Iris pigment epithelial cell (primary cell): ENCODE measurements at regions not wholly inside any gene's neighbourhood (a gene's known extent, or its start where the extent isn't known, plus 50 kb on each side); places are given as distances from the start of the nearest gene placed in this dataset.
A peak's percentile ranks its signal among the peaks of the same experiment; 100 is the strongest.

Source experiments
- DNase-seq: peaks from one replicate; pipeline ENCODE4 v3.0.0-alpha.2; 2011; ENCODE audit warnings: low read depth

- DNase-seq, result no peak
Observed at GRCh38 chr12:89821896-89822295, 113.3 kb upstream of the ATP2B1 start.

DNA sequence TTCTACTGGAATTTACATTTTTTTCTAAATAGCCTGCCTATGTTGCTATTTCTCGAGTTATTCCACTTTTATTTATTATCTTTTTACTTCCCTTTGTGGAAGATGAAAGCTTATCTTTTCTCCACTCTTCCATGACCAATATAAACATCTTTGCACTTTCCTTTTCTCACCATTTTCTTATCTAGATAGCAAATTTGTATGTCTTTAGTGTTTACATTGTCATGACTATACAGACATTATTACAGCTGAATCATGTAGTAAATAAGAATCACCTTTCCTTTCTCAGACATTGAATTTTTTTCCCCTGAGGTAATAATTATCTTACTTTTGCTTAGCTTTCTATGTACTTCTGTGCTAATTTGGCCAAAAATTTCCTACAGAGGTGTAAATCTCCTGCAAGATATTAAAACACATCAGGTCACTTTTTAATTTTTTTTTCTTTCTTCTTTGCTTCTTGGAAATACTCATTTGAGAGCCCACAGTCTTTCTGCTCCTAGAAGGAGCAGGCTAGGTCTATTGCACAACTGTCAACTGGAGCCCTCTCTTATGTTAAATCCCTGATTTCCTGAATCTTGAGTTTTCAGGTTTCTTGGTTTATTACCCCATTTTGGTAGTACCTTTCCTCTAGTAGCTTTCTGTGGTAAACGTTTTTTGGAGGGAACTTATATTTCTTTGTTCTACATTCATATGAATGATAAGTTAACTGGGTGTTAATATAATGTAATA, 109.0 kb upstream of the ATP2B1 start:
- peak; percentile 57 for DNase-seq

GRCh38 chr12:89815225-89815624, 106.6 kb upstream of the ATP2B1 start:
- no peak for DNase-seq

DNA sequence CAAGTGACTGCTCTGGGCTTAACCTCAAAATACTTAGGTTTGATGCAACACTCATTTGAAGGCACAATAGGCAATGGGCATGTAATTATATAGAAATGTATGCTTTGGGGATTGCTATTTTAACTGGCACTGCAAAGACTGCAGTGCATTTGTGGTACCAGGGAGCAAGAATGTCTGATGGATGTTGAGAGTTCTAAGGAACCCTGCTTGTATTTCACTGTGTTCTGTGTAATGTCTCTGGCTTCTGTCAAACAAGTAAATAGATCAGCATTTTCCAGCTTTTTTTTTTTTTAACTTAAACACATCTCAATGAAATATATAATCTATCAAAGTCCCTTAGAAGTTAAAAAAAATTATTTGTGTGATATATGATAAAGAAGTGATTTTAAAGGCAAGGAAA, 94.8 kb upstream of the ATP2B1 start:
- no peak for DNase-seq

DNA sequence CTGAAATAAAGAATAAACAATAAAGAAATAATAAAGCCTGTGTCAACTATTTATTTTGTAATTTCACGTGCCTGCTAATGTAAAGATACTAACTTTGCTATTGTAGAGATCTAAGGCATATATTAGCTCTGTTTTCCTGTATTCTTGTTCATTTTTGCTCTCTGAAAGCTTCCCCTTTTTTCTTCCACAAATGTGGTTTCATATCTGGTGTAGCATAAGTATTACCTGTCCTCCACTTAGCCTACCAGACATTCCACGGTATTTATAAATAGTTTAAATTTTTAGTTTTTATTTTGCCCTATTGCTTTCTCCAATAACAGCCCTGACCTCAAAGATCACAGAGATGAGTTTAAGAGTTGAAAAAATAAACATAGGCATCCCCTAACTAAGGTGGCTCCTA, 92.6 kb upstream of the ATP2B1 start:
- no peak for DNase-seq

GRCh38 chr12:89800435-89800834, 91.8 kb upstream of the ATP2B1 start:
- DNase-seq, result peak; percentile 34

DNA sequence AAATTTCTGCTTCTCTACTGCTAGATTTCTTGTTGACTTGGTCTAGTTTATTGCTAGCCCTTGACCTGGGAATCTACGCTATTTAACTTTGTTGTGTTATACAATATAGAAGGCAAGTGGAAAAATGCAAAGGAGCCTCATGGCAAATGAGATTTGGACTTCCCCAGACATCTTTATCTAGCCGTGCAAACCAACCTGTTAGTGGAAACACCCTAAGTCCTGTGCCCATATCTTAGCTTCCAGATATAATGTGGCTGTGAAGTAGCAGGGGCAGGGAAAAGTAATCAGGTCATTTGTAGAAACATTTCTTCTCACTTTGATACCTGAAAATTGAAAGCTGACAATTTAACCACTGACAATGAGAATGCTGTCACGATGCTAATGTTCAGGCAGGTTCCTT, 90.7 kb upstream of the ATP2B1 start:
- DNase-seq, result no peak

DNA sequence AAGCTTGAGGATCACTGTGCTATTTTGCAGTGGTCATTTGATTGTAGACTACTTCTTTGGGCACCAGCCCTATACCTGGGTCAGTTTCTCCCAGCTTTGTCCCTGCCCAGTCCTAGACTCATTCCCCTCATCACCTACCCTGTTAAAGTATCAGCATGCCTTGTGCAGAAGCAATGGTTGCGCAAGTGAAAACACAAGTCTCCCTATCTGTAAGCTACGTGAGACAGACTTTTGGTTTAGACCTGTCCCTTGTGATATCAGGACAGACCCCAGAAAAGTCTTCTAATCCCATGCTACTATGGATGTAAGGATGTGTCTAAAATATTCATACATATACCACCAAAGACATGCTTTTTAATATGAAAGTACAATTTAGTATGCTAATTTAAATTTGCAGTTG, 88.8 kb upstream of the ATP2B1 start:
- no peak for DNase-seq

- DNase-seq, result no peak
Observed at GRCh38 chr12:89796798-89797382, 88.3 kb upstream of the ATP2B1 start.

DNA sequence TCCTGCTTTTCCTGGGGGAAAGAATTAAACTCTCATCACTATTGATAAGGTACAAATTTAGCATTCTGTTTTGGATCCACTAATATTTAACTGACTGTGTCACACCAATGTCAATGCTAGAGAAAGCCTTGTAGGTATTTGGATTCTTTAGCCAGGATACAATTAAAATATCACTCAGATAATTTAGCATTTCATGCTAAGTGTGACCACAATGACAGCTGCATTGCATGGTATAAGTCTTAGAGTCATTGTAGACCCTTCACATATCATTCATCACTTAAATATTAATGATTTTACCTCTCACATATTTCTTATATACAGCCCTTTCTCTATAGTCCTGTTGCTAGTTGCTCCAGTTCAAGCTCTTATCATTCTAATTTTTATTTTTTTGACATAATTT, 85.3 kb upstream of the ATP2B1 start:
- no peak for DNase-seq

DNA sequence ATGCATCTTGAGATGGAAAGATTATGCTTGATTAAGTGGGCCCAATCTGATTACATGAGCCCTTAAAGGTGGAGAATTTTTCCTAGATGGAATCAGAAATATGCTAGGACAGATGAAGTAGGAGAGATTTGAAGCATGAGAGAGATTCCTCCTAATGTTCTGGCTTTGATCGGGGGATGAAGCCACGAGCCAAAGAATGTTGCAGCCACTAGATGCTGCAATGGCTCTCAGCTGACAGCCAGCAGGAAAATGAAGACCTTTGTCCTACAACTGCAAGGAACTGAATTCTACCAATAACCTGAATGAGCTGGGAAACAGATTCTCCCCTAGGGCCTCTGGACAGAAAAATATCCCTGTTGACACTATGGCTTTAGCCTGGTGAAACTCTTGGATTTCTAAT, 82.6 kb upstream of the ATP2B1 start:
- DNase-seq, result no peak

- DNase-seq, result peak; percentile 28
Observed at GRCh38 chr12:89789862-89790261, 81.2 kb upstream of the ATP2B1 start.

DNA sequence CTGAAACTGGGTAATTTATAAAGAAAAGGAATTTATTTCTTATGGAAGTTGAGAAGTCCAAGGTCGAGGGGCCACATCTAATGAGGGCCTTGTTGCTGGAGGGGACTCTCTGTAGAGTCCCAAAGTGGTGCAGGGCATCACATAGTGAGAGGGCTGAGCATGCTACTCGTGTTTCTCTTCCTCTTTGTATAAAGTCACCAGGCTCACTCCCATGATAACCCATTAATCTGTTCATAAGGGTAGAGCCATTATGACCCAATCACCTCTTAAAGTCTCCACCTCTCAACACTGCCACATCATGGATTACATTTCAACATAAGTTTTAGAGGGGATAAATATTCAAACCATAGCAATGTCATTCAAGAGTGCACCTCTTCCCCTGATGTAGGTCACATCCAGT, 79.1 kb upstream of the ATP2B1 start:
- no peak for DNase-seq

DNA sequence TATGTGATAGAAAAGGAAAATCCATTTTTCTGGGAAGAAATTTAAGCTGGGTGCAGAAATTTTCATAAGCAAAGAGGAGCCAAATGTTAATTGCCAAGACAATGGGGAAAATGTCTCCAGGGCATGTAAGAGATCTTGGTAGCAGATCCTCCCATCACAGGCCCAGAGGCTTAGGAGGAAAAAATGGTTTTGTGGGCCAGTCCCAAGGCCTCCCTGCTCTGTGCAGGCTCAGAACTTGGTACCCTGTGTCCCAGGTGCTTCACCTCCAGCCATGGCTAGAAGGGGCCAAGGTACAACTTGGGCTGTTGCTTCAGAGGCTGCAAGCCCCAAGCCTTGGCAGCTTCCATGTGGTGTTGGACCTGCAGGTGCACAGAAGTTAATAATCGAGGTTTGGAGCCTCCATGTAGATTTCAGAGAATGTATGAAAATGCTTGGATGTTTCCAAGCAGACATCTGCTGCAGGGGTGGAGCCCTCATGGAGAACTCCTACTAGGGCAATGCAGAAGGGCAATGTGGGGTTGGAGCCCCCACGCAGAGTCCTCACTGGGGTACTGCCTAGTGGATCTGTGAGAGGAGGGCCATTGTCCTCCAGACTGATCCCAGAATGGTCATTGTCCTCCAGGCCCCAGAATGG, 77.7 kb upstream of the ATP2B1 start:
- no peak for DNase-seq

DNA sequence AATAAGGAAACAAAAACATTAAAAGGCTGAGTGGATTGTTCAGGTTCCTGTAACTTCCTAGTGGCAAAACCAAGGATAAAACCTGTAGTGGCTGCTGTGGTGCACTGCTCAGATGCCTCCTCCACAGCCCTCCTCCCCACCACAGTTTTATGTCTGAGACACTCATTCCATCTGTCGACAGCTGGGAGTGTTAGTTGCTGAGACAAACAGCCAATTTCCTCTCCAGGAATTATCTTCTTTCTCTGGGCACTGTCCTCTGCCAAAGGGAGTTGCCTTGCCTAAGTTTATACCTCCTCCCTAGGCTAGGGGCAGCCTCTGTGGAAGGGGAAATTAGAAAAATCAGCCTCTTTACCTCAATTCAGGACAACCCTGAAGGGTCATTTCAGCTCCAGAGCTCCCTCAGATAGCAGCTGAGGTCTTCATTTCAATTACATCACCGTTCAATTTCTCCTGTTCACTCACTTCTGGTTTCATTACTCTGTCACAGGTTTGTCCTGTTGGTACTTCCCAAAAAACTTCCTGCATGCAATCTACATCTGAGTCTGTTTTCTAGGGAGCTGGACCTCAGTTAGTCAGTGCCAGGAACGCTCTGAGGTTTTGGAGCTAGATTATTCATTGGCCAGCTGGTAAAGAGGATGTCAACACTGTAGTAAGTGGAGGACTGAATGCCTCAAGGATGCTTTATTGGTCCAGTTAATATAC, 74.9 kb upstream of the ATP2B1 start:
- peak; percentile 32 for DNase-seq

GRCh38 chr12:89782807-89783206, 74.2 kb upstream of the ATP2B1 start:
- DNase-seq, result peak; percentile 40

- DNase-seq, result peak; percentile 38
Observed at GRCh38 chr12:89781946-89782550, 73.4 kb upstream of the ATP2B1 start.

DNA sequence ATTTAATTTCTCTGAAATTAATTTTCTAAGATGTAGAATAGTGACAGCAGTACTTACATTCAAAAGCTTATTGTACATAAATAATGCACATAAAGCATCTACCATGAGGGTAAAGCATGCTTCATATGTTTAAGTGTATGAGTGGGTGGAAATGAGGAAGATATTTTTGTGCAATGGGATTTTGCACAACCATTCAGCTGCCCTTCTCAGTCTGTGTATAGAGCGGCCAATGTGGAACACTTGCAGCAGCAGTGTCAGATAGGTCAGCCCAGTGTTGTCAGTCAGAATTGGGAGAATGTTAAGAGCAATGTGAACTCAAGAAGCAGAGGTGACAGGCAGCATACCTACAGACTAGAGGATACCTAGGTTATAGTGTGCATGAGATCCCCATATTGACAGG, 72.5 kb upstream of the ATP2B1 start:
- DNase-seq, result no peak

- DNase-seq, result no peak
Observed at GRCh38 chr12:89779090-89779489, 70.5 kb upstream of the ATP2B1 start.

DNA sequence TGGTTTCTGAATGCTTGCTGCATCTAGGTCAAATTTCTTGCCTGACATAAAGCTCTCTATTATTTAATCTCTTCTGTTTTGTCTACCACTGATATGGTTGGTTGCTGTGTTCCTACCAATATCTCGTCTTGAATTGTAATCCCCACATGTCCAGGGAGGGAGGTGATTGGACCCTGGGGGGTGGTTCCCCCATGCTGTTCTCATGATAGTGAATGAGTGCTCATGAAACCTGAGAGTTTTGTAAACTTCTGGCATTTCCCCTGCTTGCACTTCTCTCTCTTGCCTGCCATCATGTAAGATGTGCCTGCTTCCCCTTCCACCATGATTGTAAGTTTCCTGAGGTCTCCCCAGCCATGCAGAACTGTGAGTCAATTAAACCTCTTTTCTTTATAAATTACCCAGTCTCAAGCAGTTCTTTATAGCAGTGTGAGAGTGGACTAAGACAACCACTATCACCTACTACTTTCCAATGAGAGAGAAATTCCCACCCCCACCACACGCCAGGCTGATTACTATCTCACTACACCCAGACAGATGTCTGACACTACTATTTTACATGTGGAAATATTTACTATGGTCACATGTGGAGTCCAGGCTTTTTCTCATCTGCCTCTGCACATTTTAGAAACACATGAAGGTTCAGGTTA, 69.2 kb upstream of the ATP2B1 start:
- DNase-seq, result no peak

DNA sequence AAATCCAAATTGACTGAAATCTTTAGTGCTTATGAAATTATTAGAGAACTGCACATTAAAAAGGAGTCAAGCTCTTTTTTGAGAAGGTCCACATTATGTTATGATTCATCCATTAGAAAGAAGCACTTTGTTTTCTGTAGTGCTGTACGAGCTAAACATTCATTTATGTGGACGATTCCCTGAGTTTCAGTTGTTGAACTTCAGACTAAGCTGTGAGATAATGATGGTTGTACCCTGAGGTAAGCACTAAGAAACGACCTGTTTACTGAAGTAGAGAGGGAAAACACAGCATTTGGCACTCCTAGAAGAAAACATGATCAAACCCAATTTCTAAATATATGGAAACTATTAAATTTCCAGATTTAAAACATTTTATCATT, 67.3 kb upstream of the ATP2B1 start:
- no peak for DNase-seq
